OCI-LY1 (cell line): ENCODE measurements at regions not wholly inside any gene's neighbourhood (a gene's known extent, or its start where the extent isn't known, plus 50 kb on each side); places are given as distances from the start of the nearest gene placed in this dataset.

ENCODE experiments used
- H2AFZ ChIP-seq: fragments of 200-600 bp; sonication (generic), shearing (Covaris generic); 2 replicates; pipeline ENCODE4 v1.6.0; 2014; ENCODE audit warnings: antibody characterized with exemption, mild to moderate bottlenecking, low read length
- H3F3A ChIP-seq: fragments of 200-600 bp; sonication (generic), shearing (Covaris generic); 2 replicates; pipeline ENCODE4 v1.6.0; 2014; ENCODE audit warnings: mild to moderate bottlenecking, antibody characterized with exemption, low read length, moderate library complexity; ENCODE audit not compliant: insufficient read depth
- H3K27ac ChIP-seq: fragments of 200-600 bp; sonication (generic); 2 replicates; pipeline ENCODE4 v1.5.1; 2014; ENCODE audit warnings: low read length, mixed run types, mild to moderate bottlenecking, low read depth; ENCODE audit not compliant: poor library complexity, severe bottlenecking
- H3K27me3 ChIP-seq: fragments of 200-600 bp; sonication (generic); 2 replicates; pipeline ENCODE4 v1.6.0; 2014; ENCODE audit warnings: antibody characterized with exemption, mild to moderate bottlenecking, low read length, moderate library complexity; ENCODE audit not compliant: insufficient read depth
- H3K36me3 ChIP-seq: fragments of 200-600 bp; sonication (generic); 2 replicates; pipeline ENCODE4 v1.6.1; 2014; ENCODE audit warnings: mild to moderate bottlenecking, antibody characterized with exemption, low read length, moderate library complexity, mixed read lengths; ENCODE audit not compliant: insufficient read depth
- H3K4me1 ChIP-seq: fragments of 200-600 bp; sonication (generic); 2 replicates; pipeline ENCODE4 v1.5.1; 2014; ENCODE audit warnings: mild to moderate bottlenecking, low read length, moderate library complexity; ENCODE audit not compliant: insufficient read depth, severe bottlenecking
- H3K4me2 ChIP-seq: fragments of 200-600 bp; sonication (generic), shearing (Covaris generic); 2 replicates; pipeline ENCODE4 v1.6.1; 2014; ENCODE audit warnings: low read length
- H3K4me3 ChIP-seq: fragments of 200-600 bp; sonication (generic); 2 replicates; pipeline ENCODE4 v1.5.1; 2014; ENCODE audit warnings: low read length, low read depth, mild to moderate bottlenecking, mixed read lengths; ENCODE audit not compliant: poor library complexity, severe bottlenecking
- H3K79me2 ChIP-seq: fragments of 200-600 bp; shearing (Covaris generic); 2 replicates; pipeline ENCODE4 v1.6.1; 2016; ENCODE audit warnings: mixed run types, low read length, mixed read lengths; ENCODE audit not compliant: insufficient read depth
- H3K9ac ChIP-seq: fragments of 200-600 bp; sonication (generic), shearing (Covaris generic); 2 replicates; pipeline ENCODE4 v1.6.1; 2014; ENCODE audit warnings: mild to moderate bottlenecking, low read length, mixed read lengths
- H3K9me2 ChIP-seq: fragments of 200-600 bp; sonication (generic), shearing (Covaris generic); 2 replicates; pipeline ENCODE4 v1.6.1; 2014; ENCODE audit warnings: low read depth, mild to moderate bottlenecking, low read length, mixed read lengths
- H3K9me3 ChIP-seq: fragments of 200-600 bp; shearing (Covaris generic); 2 replicates; pipeline ENCODE4 v1.6.1; 2014; ENCODE audit warnings: low read length, mixed read lengths
- H4K20me1 ChIP-seq: fragments of 200-600 bp; sonication (generic), shearing (Covaris generic); 2 replicates; pipeline ENCODE4 v1.6.0; 2016; ENCODE audit warnings: mild to moderate bottlenecking, low read length; ENCODE audit not compliant: insufficient read depth
- CTCF ChIP-seq: fragments of 200-600 bp; sonication (generic), shearing (Covaris generic); IDR thresholded peaks from 2 replicates; pipeline ENCODE4 v1.5.1; 2017; ENCODE audit warnings: mild to moderate bottlenecking, antibody characterized with exemption, low read length, moderate library complexity, mixed read lengths
- EZH2 ChIP-seq: fragments of 200-600 bp; sonication (generic), shearing (Covaris generic); IDR thresholded peaks from 2 replicates; pipeline ENCODE4 v1.8.0; 2017; ENCODE audit warnings: borderline replicate concordance, mixed run types, mild to moderate bottlenecking, antibody characterized with exemption, low read length, moderate library complexity, mixed read lengths

DNA sequence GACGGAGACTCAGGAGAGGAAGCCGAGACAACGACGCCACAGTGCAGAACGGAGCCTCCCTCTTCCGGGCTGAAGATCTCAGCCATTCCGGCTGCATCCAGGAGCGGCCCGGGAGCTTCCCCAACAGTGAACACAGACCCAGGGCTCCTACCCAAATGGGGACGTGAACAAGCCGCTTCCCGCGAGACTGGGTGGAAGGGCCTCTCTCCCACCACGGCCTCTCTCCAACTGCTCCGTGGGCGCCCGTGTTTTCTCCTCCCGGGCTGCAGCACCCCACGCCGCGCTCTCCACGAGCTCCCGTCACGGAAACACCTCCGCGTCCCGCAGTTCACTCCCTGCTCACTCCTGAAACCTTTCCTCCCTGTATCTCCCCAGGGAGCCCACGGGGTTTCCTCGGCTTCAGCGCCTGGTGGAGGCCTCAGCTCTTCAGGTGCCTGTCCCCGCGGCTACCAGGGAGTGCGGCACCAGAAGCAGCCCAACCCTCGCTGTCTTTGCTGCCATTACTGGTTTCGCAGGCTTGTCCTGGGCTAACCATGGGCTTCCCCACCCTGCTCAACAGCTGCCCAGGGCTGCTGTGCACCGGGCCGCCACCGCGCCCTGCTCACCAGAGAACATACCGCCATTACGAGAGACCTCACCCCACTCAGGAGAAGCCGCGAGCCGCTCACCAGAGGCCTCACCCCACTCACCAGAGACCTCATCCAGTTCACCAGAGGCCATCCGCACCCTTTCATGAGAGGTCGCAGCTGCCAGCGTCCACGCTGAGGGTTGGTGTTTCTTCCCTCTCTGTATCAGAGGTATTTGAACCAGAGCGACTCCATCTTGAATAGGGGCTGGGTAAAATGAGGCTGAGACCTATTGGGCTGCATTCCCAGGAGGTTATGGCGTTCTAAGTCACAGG is 922.8 kb downstream of the QKI start:
- TF ChIP-seq EZH2: no peak
- TF ChIP-seq CTCF: no peak

DNA sequence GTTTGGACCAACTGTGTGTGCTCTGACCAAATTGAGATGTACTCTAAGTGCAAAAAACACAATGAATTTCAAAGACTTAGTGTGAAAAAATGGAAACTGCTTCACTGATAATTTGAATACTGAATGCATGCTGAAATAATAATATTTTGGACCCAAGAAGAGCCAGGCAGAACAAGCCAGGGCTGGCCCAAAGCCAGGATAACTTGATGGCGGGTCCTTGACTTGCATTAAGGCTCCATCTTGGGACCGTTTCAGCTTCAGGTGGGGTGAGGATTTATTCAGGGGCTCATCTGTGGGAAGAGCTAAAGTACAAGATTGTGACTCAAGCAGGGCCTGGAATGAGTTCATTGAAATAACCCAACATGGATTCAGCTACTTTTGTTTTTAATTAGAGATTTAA is 921.9 kb downstream of the QKI start:
- no peak overlapping the region for H3K9ac ChIP-seq
- no peaks in the 10 kb centered on the region for H3K36me3 ChIP-seq
- no peaks in the 10 kb centered on the region for H4K20me1 ChIP-seq
- H3K27me3 ChIP-seq: no peaks in the 10 kb centered on the region
- no peaks in the 10 kb centered on the region for H3K4me1 ChIP-seq
- H3K27ac ChIP-seq: no peak overlapping the region
- no peak overlapping the region for H3K4me3 ChIP-seq
- TF ChIP-seq CTCF (no peak), EZH2 (no peak)
- H2AFZ ChIP-seq: no peak overlapping the region
- H3F3A ChIP-seq: no peaks in the 10 kb centered on the region
- no peaks in the 10 kb centered on the region for H3K9me2 ChIP-seq
- no peaks in the 10 kb centered on the region for H3K9me3 ChIP-seq
- no peak overlapping the region for H3K4me2 ChIP-seq
- H3K79me2 ChIP-seq: no peaks in the 10 kb centered on the region

More for the DNA sequence above, 922.8 kb downstream of the QKI start:
- H2AFZ ChIP-seq: no peak overlapping the region
- H4K20me1 ChIP-seq: no peaks in the 10 kb centered on the region
- no peaks in the 10 kb centered on the region for H3K36me3 ChIP-seq
- H3K4me2 ChIP-seq: no peak overlapping the region
- H3K4me3 ChIP-seq: no peak overlapping the region
- no peaks in the 10 kb centered on the region for H3K4me1 ChIP-seq
- no peak overlapping the region for H3K27ac ChIP-seq
- H3K27me3 ChIP-seq: no peaks in the 10 kb centered on the region
- no peaks in the 10 kb centered on the region for H3K9me3 ChIP-seq
- H3K79me2 ChIP-seq: no peaks in the 10 kb centered on the region
- H3K9me2 ChIP-seq: no peaks in the 10 kb centered on the region
- H3F3A ChIP-seq: no peaks in the 10 kb centered on the region
- H3K9ac ChIP-seq: no peak overlapping the region

- H2AFZ ChIP-seq: no peak overlapping the region
- no peaks in the 10 kb centered on the region for H3K9me3 ChIP-seq
- H3K4me1 ChIP-seq: no peaks in the 10 kb centered on the region
- H4K20me1 ChIP-seq: no peaks in the 10 kb centered on the region
- no peak overlapping the region for H3K4me2 ChIP-seq
- TF ChIP-seq EZH2: no peak
- no peak for TF ChIP-seq CTCF
- no peak overlapping the region for H3K27ac ChIP-seq
- no peaks in the 10 kb centered on the region for H3K36me3 ChIP-seq
- no peaks in the 10 kb centered on the region for H3K27me3 ChIP-seq
- no peaks in the 10 kb centered on the region for H3K9me2 ChIP-seq
- H3F3A ChIP-seq: no peaks in the 10 kb centered on the region
- H3K79me2 ChIP-seq: no peaks in the 10 kb centered on the region
- no peak overlapping the region for H3K9ac ChIP-seq
- H3K4me3 ChIP-seq: no peak overlapping the region
Observed at GRCh38 chr6:164331026-164331425, 916.5 kb downstream of the QKI start.
